ENCODE measurements at regions not wholly inside any gene's neighbourhood (a gene's known extent, or its start where the extent isn't known, plus 50 kb on each side); places are given as distances from the start of the nearest gene placed in this dataset.

DNA sequence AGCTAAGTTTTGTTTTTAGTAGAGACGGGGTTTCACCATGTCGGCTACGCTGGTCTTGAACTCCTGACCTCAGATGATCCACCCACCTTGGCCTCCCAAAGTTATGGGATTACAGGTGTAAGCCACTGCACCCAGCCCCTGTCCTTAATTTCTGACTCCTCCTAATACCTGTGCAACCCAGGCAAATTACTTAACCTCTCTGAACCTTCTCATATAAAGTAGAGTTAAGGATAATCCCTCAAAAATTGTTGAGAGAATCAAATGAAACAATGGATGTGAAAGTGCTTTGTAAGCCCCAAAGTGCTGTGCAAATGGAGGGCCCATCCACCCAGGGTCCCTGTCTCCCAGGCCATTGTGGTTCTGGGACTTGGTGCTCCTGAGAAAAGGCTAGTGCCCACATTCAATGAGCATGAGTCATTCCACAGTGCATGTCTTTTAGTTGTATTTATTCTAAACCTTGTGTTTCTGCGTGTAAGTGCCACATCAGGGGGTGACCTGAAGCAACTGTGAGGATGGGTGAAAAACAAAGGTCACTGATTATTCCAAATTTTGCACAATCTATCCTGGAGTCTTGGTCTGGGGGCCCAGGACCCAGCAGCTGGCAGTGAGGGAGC is 61.4 kb upstream of the PTPRJ start:
- Histone ChIP-seq H3K4me1 (ENCODE audit: control insufficient read depth in 2 of 2, insufficient read depth in 2 of 2, low read length in 2 of 2) (peaks cover 89 to 98% of the 10 kb centered on the region in 2 donors), H3K27ac (ENCODE audit: low read length in 2 of 2) (peak overlapping the region; percentile 89 to 93), H3K9ac (ENCODE audit: low read length) (peak overlapping the region; percentile 53), H3K4me3 (ENCODE audit: control extremely low read depth in 1 of 5, extremely low read depth in 1 of 5, insufficient read depth in 1 of 5, low read depth in 2 of 5, low read length in 4 of 5) (peak overlapping the region in 1 of 5 experiments; percentile 1), H2AFZ (ENCODE audit: insufficient read depth, low read depth, low read length, poor library complexity, severe bottlenecking) (no peak overlapping the region), H3K79me2 (ENCODE audit: control insufficient read depth, insufficient read depth, low read length) (no peaks in the 10 kb centered on the region), H3K4me2 (replicated peaks; ENCODE audit: low read depth, low read length, poor library complexity, severe bottlenecking) (peak overlapping the region; percentile 71), H3K36me3 (replicated peaks in 1 of 2; ENCODE audit: control extremely low read depth in 1 of 2, control insufficient read depth in 1 of 2, extremely low read depth in 1 of 2, insufficient read depth in 2 of 2, low read length in 1 of 2) (no peaks in the 10 kb centered on the region), H4K20me1 (ENCODE audit: control insufficient read depth, insufficient read depth, low read length, poor library complexity, severe bottlenecking) (no peaks in the 10 kb centered on the region), H3K27me3 (replicated peaks in 1 of 4; ENCODE audit: control extremely low read depth in 1 of 4, control insufficient read depth in 3 of 4, insufficient read depth in 4 of 4, low read length in 3 of 4) (no peaks in the 10 kb centered on the region), H3K9me3 (ENCODE audit: control extremely low read depth in 1 of 3, control insufficient read depth in 2 of 3, insufficient read depth in 1 of 3, low read length in 2 of 3) (no peaks in the 10 kb centered on the region)
- ChIA-PET POLR2A (interaction anchor here (0.6 to 2.2 kb wide), 8 partner anchors 15 to 69 kb away, joined by 3 to 12 read pairs (median 3); no protein-coding TSS in a partner anchor), CTCF (interaction anchor here (0.6 to 4.7 kb wide), 5 partner anchors 9 to 189 kb away, joined by 3 to 51 read pairs (median 8); no protein-coding TSS in a partner anchor)
- Mint-ChIP-seq H3K27me3 (no peaks in the 10 kb centered on the region), H3K4me1 (peaks cover 83% of the 10 kb centered on the region), H3K4me3 (peak overlapping the region; percentile 61), H3K9me3 (ENCODE audit: insufficient read depth) (no peaks in the 10 kb centered on the region), H3K27ac (peak overlapping the region; percentile 98)
- DNase-seq: no peak
- ATAC-seq (ENCODE audit: low read depth): no peak
- intact Hi-C loops (cut with micrococcal nuclease): loop anchor here (1.0 kb wide), 4 partner anchors 19 to 191 kb away; no protein-coding TSS in a partner anchor
- no peak for TF ChIP-seq EZH2 (IDR thresholded peaks at IDR 0.05; ENCODE audit: borderline replicate concordance, insufficient read depth, low read depth, low read length, poor library complexity, severe bottlenecking)
- TF ChIP-seq, protein P1, sequence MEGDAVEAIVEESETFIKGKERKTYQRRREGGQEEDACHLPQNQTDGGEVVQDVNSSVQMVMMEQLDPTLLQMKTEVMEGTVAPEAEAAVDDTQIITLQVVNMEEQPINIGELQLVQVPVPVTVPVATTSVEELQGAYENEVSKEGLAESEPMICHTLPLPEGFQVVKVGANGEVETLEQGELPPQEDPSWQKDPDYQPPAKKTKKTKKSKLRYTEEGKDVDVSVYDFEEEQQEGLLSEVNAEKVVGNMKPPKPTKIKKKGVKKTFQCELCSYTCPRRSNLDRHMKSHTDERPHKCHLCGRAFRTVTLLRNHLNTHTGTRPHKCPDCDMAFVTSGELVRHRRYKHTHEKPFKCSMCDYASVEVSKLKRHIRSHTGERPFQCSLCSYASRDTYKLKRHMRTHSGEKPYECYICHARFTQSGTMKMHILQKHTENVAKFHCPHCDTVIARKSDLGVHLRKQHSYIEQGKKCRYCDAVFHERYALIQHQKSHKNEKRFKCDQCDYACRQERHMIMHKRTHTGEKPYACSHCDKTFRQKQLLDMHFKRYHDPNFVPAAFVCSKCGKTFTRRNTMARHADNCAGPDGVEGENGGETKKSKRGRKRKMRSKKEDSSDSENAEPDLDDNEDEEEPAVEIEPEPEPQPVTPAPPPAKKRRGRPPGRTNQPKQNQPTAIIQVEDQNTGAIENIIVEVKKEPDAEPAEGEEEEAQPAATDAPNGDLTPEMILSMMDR (IDR thresholded peaks at IDR 0.05): no peak
- WGBS (ENCODE audit: insufficient coverage): 100% methylated on average over 1 of the region's 4 CpGs

DNA sequence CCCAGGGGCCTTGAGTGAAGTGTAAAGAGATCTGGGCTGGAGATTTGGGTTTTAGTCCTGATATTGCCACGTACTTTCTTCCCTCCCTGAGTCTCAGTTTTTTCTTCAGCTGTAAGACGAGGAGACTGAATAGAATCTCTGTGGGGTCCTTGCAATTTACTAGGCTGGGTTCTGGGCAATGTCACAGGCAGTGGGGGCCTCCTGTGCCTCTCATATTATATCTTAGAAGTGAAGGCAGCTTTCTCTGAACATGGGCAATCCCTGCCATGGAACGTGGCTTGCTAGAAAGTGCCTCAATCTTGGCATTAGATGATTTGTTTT is 62.0 kb upstream of the PTPRJ start:
- H3K4me3 Mint-ChIP-seq: peak overlapping the region; percentile 61
- ChIA-PET CTCF (interaction anchor here (1.0 to 4.7 kb wide), 7 partner anchors 10 to 189 kb away, joined by 3 to 51 read pairs (median 5); no protein-coding TSS in a partner anchor), POLR2A (interaction anchor here (1.0 to 1.6 kb wide), 4 partner anchors 10 to 68 kb away, joined by 3 to 8 read pairs (median 4); no protein-coding TSS in a partner anchor)
- no peak for TF ChIP-seq EZH2 (IDR thresholded peaks at IDR 0.05; ENCODE audit: borderline replicate concordance, insufficient read depth, low read depth, low read length, poor library complexity, severe bottlenecking)
- TF ChIP-seq, protein P1 (IDR thresholded peaks at IDR 0.05): no peak
- Histone ChIP-seq H3K4me2 (replicated peaks; ENCODE audit: low read depth, low read length, poor library complexity, severe bottlenecking) (peak overlapping the region; percentile 71), H3K79me2 (ENCODE audit: control insufficient read depth, insufficient read depth, low read length) (no peaks in the 10 kb centered on the region), H3K9me3 (ENCODE audit: control extremely low read depth in 1 of 3, control insufficient read depth in 2 of 3, insufficient read depth in 1 of 3, low read length in 2 of 3) (no peaks in the 10 kb centered on the region), H3K27me3 (replicated peaks in 1 of 4; ENCODE audit: control extremely low read depth in 1 of 4, control insufficient read depth in 3 of 4, insufficient read depth in 4 of 4, low read length in 3 of 4) (no peaks in the 10 kb centered on the region), H3K4me3 (ENCODE audit: control extremely low read depth in 1 of 5, extremely low read depth in 1 of 5, insufficient read depth in 1 of 5, low read depth in 2 of 5, low read length in 4 of 5) (peak overlapping the region in 1 of 5 experiments; percentile 20), H3K27ac (ENCODE audit: low read length in 2 of 2) (peak overlapping the region; percentile 89 to 93), H3K36me3 (replicated peaks in 1 of 2; ENCODE audit: control extremely low read depth in 1 of 2, control insufficient read depth in 1 of 2, extremely low read depth in 1 of 2, insufficient read depth in 2 of 2, low read length in 1 of 2) (no peaks in the 10 kb centered on the region), H3K4me1 (ENCODE audit: control insufficient read depth in 2 of 2, insufficient read depth in 2 of 2, low read length in 2 of 2) (peaks cover 89 to 98% of the 10 kb centered on the region in 2 donors), H2AFZ (ENCODE audit: insufficient read depth, low read depth, low read length, poor library complexity, severe bottlenecking) (peak overlapping the region; percentile 17), H3K9ac (ENCODE audit: low read length) (peak overlapping the region; percentile 53), H4K20me1 (ENCODE audit: control insufficient read depth, insufficient read depth, low read length, poor library complexity, severe bottlenecking) (no peaks in the 10 kb centered on the region)
- no peak for ATAC-seq (ENCODE audit: low read depth)
- intact Hi-C loops (cut with micrococcal nuclease): loop anchor here (1.0 kb wide), 4 partner anchors 18 to 192 kb away; no protein-coding TSS in a partner anchor
- no peak for DNase-seq
- peaks cover 85% of the 10 kb centered on the region for H3K4me1 Mint-ChIP-seq
- no CpG with 5 or more reads among the region's 3 CpGs for WGBS (ENCODE audit: insufficient coverage)
- H3K27me3 Mint-ChIP-seq: no peaks in the 10 kb centered on the region
- H3K27ac Mint-ChIP-seq: peak overlapping the region; percentile 98
- H3K9me3 Mint-ChIP-seq (ENCODE audit: insufficient read depth): no peaks in the 10 kb centered on the region

Measured in B cell (primary cell).